ENCODE measurements at regions not wholly inside any gene's neighbourhood (a gene's known extent, or its start where the extent isn't known, plus 50 kb on each side); places are given as distances from the start of the nearest gene placed in this dataset.
A peak's percentile ranks its signal among the peaks of the same experiment; 100 is the strongest.

- DNase-seq (ENCODE audit: low read depth, low spot score): no peak
- TF ChIP-seq CTCF (optimal IDR thresholded peaks at IDR 0.05 in 1 of 3, IDR thresholded peaks at IDR 0.05 in 1 of 3, conservative IDR thresholded peaks at IDR 0.05 in 1 of 3; ENCODE audit: extremely low read depth in 1 of 3, insufficient read depth in 2 of 3, low read length in 3 of 3): peak; percentile 28 to 48 (median 30)
- TF ChIP-seq EZH2 (IDR thresholded peaks at IDR 0.05; ENCODE audit: low read length): no peak
- no peak overlapping the region for H3K4me3 ChIP-seq (ENCODE audit: control insufficient read depth in 2 of 3, extremely low read depth in 1 of 3, insufficient read depth in 2 of 3, low read depth in 1 of 3, low read length in 3 of 3)
- H3K27ac ChIP-seq (ENCODE audit: control insufficient read depth, insufficient read depth, low read length): no peak overlapping the region
- no peak overlapping the region for H3K4me2 ChIP-seq (ENCODE audit: control insufficient read depth, extremely low read depth, insufficient read depth, low read depth, low read length)
- FAIRE-seq: no peak
- H2AFZ ChIP-seq (ENCODE audit: control insufficient read depth, low read length): no peak overlapping the region
- no peaks in the 10 kb centered on the region for H3K79me2 ChIP-seq (ENCODE audit: control insufficient read depth, insufficient read depth, low read length)
- H4K20me1 ChIP-seq (ENCODE audit: control insufficient read depth, extremely low read depth, insufficient read depth, low read length): no peaks in the 10 kb centered on the region
- no peaks in the 10 kb centered on the region for H3K9me1 ChIP-seq (ENCODE audit: control insufficient read depth, extremely low read depth, insufficient read depth, low read length)
- H3K4me1 ChIP-seq (ENCODE audit: control insufficient read depth, extremely low read depth, insufficient read depth, low read length): no peaks in the 10 kb centered on the region
- H3K9ac ChIP-seq (ENCODE audit: control insufficient read depth, extremely low read depth, insufficient read depth, low read length): no peak overlapping the region
- no peaks in the 10 kb centered on the region for H3K36me3 ChIP-seq (ENCODE audit: control insufficient read depth in 2 of 2, extremely low read depth in 1 of 2, insufficient read depth in 2 of 2, low read length in 2 of 2)
- H3K9me3 ChIP-seq (ENCODE audit: control insufficient read depth, low read depth, low read length): no peaks in the 10 kb centered on the region
- dilution Hi-C loops (cut with MboI; ENCODE audit: extremely low pct_ligation_motif_present, low sequenced_read_pairs): no loop called here
- H3K27me3 ChIP-seq (ENCODE audit: control insufficient read depth, extremely low read depth, insufficient read depth, low read length): no peaks in the 10 kb centered on the region
These were observed 124.4 kb upstream of the SLC34A2 start for GRCh38 chr4:25531272-25531671.

GRCh38 chr4:25532591-25532990, 123.1 kb upstream of the SLC34A2 start:
- Histone ChIP-seq H2AFZ (ENCODE audit: control insufficient read depth, low read length) (no peak overlapping the region), H3K79me2 (ENCODE audit: control insufficient read depth, insufficient read depth, low read length) (no peaks in the 10 kb centered on the region), H3K9me1 (ENCODE audit: control insufficient read depth, extremely low read depth, insufficient read depth, low read length) (no peaks in the 10 kb centered on the region), H3K9me3 (ENCODE audit: control insufficient read depth, low read depth, low read length) (no peaks in the 10 kb centered on the region), H3K9ac (ENCODE audit: control insufficient read depth, extremely low read depth, insufficient read depth, low read length) (no peak overlapping the region), H3K27ac (ENCODE audit: control insufficient read depth, insufficient read depth, low read length) (no peak overlapping the region), H3K4me2 (ENCODE audit: control insufficient read depth, extremely low read depth, insufficient read depth, low read depth, low read length) (no peak overlapping the region), H3K4me3 (ENCODE audit: control insufficient read depth in 2 of 3, extremely low read depth in 1 of 3, insufficient read depth in 2 of 3, low read depth in 1 of 3, low read length in 3 of 3) (no peak overlapping the region), H3K36me3 (ENCODE audit: control insufficient read depth in 2 of 2, extremely low read depth in 1 of 2, insufficient read depth in 2 of 2, low read length in 2 of 2) (no peaks in the 10 kb centered on the region), H3K27me3 (ENCODE audit: control insufficient read depth, extremely low read depth, insufficient read depth, low read length) (no peaks in the 10 kb centered on the region), H4K20me1 (ENCODE audit: control insufficient read depth, extremely low read depth, insufficient read depth, low read length) (no peaks in the 10 kb centered on the region), H3K4me1 (ENCODE audit: control insufficient read depth, extremely low read depth, insufficient read depth, low read length) (no peaks in the 10 kb centered on the region)
- dilution Hi-C loops (cut with MboI; ENCODE audit: extremely low pct_ligation_motif_present, low sequenced_read_pairs): no loop called here
- TF ChIP-seq CTCF (optimal IDR thresholded peaks at IDR 0.05 in 1 of 3, IDR thresholded peaks at IDR 0.05 in 1 of 3, conservative IDR thresholded peaks at IDR 0.05 in 1 of 3; ENCODE audit: extremely low read depth in 1 of 3, insufficient read depth in 2 of 3, low read length in 3 of 3) (no peak), EZH2 (IDR thresholded peaks at IDR 0.05; ENCODE audit: low read length) (no peak)
- FAIRE-seq (no peak), DNase-seq (ENCODE audit: low read depth, low spot score) (no peak)
